CD4-positive, alpha-beta T cell (primary cell): ENCODE measurements at regions not wholly inside any gene's neighbourhood (a gene's known extent, or its start where the extent isn't known, plus 50 kb on each side); places are given as distances from the start of the nearest gene placed in this dataset.

ENCODE experiments used
- ATAC-seq: fragments of 200-7000 bp; cut with Tn5 transposase; one replicate; pipeline ENCODE4 v1.10.0; 2022; ENCODE audit warnings: mild to moderate bottlenecking; ENCODE audit not compliant: poor library complexity
- CTCF ChIA-PET: fragments of 350-600 bp; sonication (Branson Sonifier 250); formaldehyde crosslinking; loops from one replicate; lab custom pipeline; 2021; ENCODE audit warnings: antibody characterized with exemption, inconsistent platforms; lab: Charles Lee
- POLR2A ChIA-PET: fragments of 350-600 bp; sonication (Branson Sonifier 250); formaldehyde crosslinking; loops from one replicate; lab custom pipeline; 2021; ENCODE audit warnings: antibody characterized with exemption, inconsistent platforms; lab: Charles Lee
- DNase-seq, 14 experiments: peaks; one replicate each; pipeline ENCODE4 v3.0.0-alpha.2; 2013 to 2020; ENCODE audit warnings: mixed read lengths in 2 of 14
- H3K27ac ChIP-seq, 2 donors: one replicate each; pipeline versions ENCODE4 v1.5.1 to v1.7.0; 2013; ENCODE audit warnings: low read length in 2 of 2, low read depth in 1 of 2, mild to moderate bottlenecking in 1 of 2
- H3K27me3 ChIP-seq, 2 experiments: 1 replicate in 1 of 2; 2 replicates in 1 of 2; pipeline versions ENCODE4 v1.6.1 to v1.7.0; 2013; ENCODE audit warnings: low read length in 2 of 2, control low read depth in 1 of 2, mild to moderate bottlenecking in 1 of 2, moderate library complexity in 1 of 2; ENCODE audit not compliant: insufficient read depth in 2 of 2, control insufficient read depth in 1 of 2
- H3K36me3 ChIP-seq: one replicate; pipeline ENCODE4 v1.6.1; 2013; ENCODE audit warnings: low read length, control low read depth; ENCODE audit not compliant: insufficient read depth
- H3K4me1 ChIP-seq: one replicate; pipeline ENCODE4 v1.6.1; 2013; ENCODE audit warnings: low read length, control low read depth; ENCODE audit not compliant: insufficient read depth
- H3K4me3 ChIP-seq: one replicate; pipeline ENCODE4 v1.5.1; 2013; ENCODE audit warnings: mild to moderate bottlenecking, low read length, moderate library complexity
- H3K9me3 ChIP-seq, 2 experiments: 1 replicate in 1 of 2; 2 replicates in 1 of 2; pipeline versions ENCODE4 v1.6.1 to v1.7.0; 2013; ENCODE audit warnings: low read length in 2 of 2, mild to moderate bottlenecking in 2 of 2, control low read depth in 1 of 2, moderate library complexity in 1 of 2; ENCODE audit not compliant: control insufficient read depth in 1 of 2, insufficient read depth in 1 of 2
- H3K27ac Mint-ChIP-seq: one replicate; pipeline ENCODE4 v1.8.0; 2020; ENCODE audit warnings: mixed read lengths
- H3K27me3 Mint-ChIP-seq: one replicate; pipeline ENCODE4 v1.8.0; 2021; ENCODE audit warnings: mixed read lengths
- H3K36me3 Mint-ChIP-seq: one replicate; pipeline ENCODE4 v1.8.0; 2021; ENCODE audit warnings: low read depth, mixed read lengths
- H3K4me1 Mint-ChIP-seq: one replicate; pipeline ENCODE4 v1.8.0; 2021; ENCODE audit warnings: low read depth, mixed read lengths
- H3K4me3 Mint-ChIP-seq: one replicate; pipeline ENCODE4 v1.8.0; 2020; ENCODE audit warnings: mild to moderate bottlenecking, mixed read lengths
- H3K9me3 Mint-ChIP-seq: one replicate; pipeline ENCODE4 v1.8.0; 2020; ENCODE audit warnings: mixed read lengths
- CTCF ChIP-seq: fragments of 200-600 bp; IDR thresholded peaks from one replicate; pipeline ENCODE4 v1.8.0; 2022; ENCODE audit warnings: antibody characterized with exemption, mild to moderate bottlenecking
- intact Hi-C, 2 experiments: fragments of 100-400 bp; cut with DNase I in 1 of 2; cut with micrococcal nuclease in 1 of 2; formaldehyde crosslinking; loops; one replicate each; pipeline versions ENCODE4 v1.15.1 to v1.9.0; 2023 to 2025; cut with DNase I, micrococcal nuclease

- H3K27ac Mint-ChIP-seq, result no peak overlapping the region
- ChIA-PET CTCF (no interaction called here), POLR2A (no interaction called here)
- no peaks in the 10 kb centered on the region for H3K9me3 ChIP-seq
- intact Hi-C loops, result no loop called here
- H3K4me3 Mint-ChIP-seq, result no peak overlapping the region
- H3K36me3 ChIP-seq, result no peaks in the 10 kb centered on the region
- no peaks in the 10 kb centered on the region for H3K36me3 Mint-ChIP-seq
- H3K4me1 Mint-ChIP-seq, result no peaks in the 10 kb centered on the region
- H3K27me3 Mint-ChIP-seq, result no peaks in the 10 kb centered on the region
- ATAC-seq, result no peak
- no peak for TF ChIP-seq CTCF
- H3K27me3 ChIP-seq, result no peaks in the 10 kb centered on the region
- no peaks in the 10 kb centered on the region for H3K4me1 ChIP-seq
- DNase-seq, result no peak
- peaks cover 20% of the 10 kb centered on the region for H3K9me3 Mint-ChIP-seq
- H3K27ac ChIP-seq, result no peak overlapping the region
- no peak overlapping the region for H3K4me3 ChIP-seq
Measured at GRCh38 chr13:57511603-57512002, 119.9 kb upstream of the PCDH17 start.

GRCh38 chr13:57527114-57527735 is 104.3 kb upstream of the PCDH17 start:
- peaks cover 6% of the 10 kb centered on the region for H3K9me3 Mint-ChIP-seq
- no peaks in the 10 kb centered on the region for H3K36me3 ChIP-seq
- no peaks in the 10 kb centered on the region for H3K4me1 ChIP-seq
- H3K27ac ChIP-seq, result no peak overlapping the region
- ATAC-seq (no peak), DNase-seq (no peak)
- no peak overlapping the region for H3K27ac Mint-ChIP-seq
- H3K27me3 Mint-ChIP-seq, result no peaks in the 10 kb centered on the region
- H3K4me3 Mint-ChIP-seq, result no peak overlapping the region
- CTCF ChIA-PET, result no interaction called here
- H3K4me1 Mint-ChIP-seq, result no peaks in the 10 kb centered on the region
- no peaks in the 10 kb centered on the region for H3K36me3 Mint-ChIP-seq
- POLR2A ChIA-PET, result no interaction called here
- no peak overlapping the region for H3K4me3 ChIP-seq
- H3K27me3 ChIP-seq, result no peaks in the 10 kb centered on the region
- no peak for TF ChIP-seq CTCF
- intact Hi-C loops, result no loop called here
- H3K9me3 ChIP-seq, result peaks cover 0 to 8% of the 10 kb centered on the region in 2 experiments

GRCh38 chr13:57531256-57531655 is 100.3 kb upstream of the PCDH17 start:
- TF ChIP-seq CTCF, result no peak
- POLR2A ChIA-PET, result no interaction called here
- H3K4me3 ChIP-seq, result no peak overlapping the region
- intact Hi-C loops, result no loop called here
- H3K27ac ChIP-seq, result no peak overlapping the region
- no peak overlapping the region for H3K4me3 Mint-ChIP-seq
- no peaks in the 10 kb centered on the region for H3K27me3 Mint-ChIP-seq
- CTCF ChIA-PET, result no interaction called here
- no peaks in the 10 kb centered on the region for H3K4me1 ChIP-seq
- no peaks in the 10 kb centered on the region for H3K36me3 ChIP-seq
- no peak for ATAC-seq
- no peaks in the 10 kb centered on the region for H3K27me3 ChIP-seq
- H3K9me3 ChIP-seq, result peaks cover 0 to 14% of the 10 kb centered on the region in 2 experiments
- H3K36me3 Mint-ChIP-seq, result no peaks in the 10 kb centered on the region
- no peak overlapping the region for H3K27ac Mint-ChIP-seq
- no peaks in the 10 kb centered on the region for H3K4me1 Mint-ChIP-seq
- H3K9me3 Mint-ChIP-seq, result peaks cover 6% of the 10 kb centered on the region
- no peak for DNase-seq
